Mammary epithelial cell (primary cell): ENCODE measurements at regions not wholly inside any gene's neighbourhood (a gene's known extent, or its start where the extent isn't known, plus 50 kb on each side); places are given as distances from the start of the nearest gene placed in this dataset.

Experiments
- CTCF ChIP-seq, 2 donors: IDR thresholded peaks in 1 of 2; conservative IDR thresholded peaks in 1 of 2; 2 replicates each; pipeline ENCODE4 v1.5.1; 2011 to 2012; ENCODE audit warnings: inconsistent platforms in 2 of 2, low read length in 2 of 2, mild to moderate bottlenecking in 2 of 2, control low read depth in 1 of 2, low read depth in 1 of 2; ENCODE audit not compliant: insufficient read depth in 1 of 2; ENCODE audit errors: extremely low read depth in 1 of 2
- EZH2 ChIP-seq: IDR thresholded peaks from 2 replicates; pipeline ENCODE4 v1.6.1; 2012; ENCODE audit warnings: low read length, inconsistent platforms, borderline replicate concordance

GRCh38 chr3:72282918-72283317 lies 498.0 kb upstream of the PROK2 start:
- TF ChIP-seq CTCF (conservative IDR thresholded peaks at IDR 0.05 in 1 of 2, IDR thresholded peaks at IDR 0.05 in 1 of 2; ENCODE audit: extremely low read depth in 1 of 2, insufficient read depth in 1 of 2, low read depth in 1 of 2, low read length in 2 of 2) (no peak), EZH2 (no peak)
